Globus pallidus (tissue), 1 donor: ENCODE measurements at regions not wholly inside any gene's neighbourhood (a gene's known extent, or its start where the extent isn't known, plus 50 kb on each side); places are given as distances from the start of the nearest gene placed in this dataset.

Source experiments
- DNase-seq: peaks from one replicate; pipeline ENCODE4 v3.0.0-alpha.2; 2015; ENCODE audit warnings: low spot score

DNA sequence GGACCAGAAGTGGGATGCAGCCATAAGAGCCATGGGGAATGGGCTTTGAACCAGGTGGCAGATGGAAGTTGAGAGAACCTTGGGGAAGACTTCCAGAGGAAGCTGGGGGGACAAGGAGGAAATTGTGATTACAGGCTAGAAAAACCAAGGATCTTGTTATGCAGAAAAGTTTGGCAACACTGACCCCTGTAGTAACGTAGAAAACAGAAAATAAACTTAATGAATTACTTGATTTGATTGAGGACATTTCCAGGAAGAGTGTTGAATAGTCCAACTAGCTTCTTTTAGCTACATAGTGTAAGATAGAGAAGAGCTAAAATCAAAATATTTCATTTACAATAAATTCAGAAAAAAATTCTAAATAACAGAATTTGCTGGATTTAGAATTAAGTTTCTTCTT lies 91.9 kb upstream of the GPC1 start:
- DNase-seq = no peak

DNA sequence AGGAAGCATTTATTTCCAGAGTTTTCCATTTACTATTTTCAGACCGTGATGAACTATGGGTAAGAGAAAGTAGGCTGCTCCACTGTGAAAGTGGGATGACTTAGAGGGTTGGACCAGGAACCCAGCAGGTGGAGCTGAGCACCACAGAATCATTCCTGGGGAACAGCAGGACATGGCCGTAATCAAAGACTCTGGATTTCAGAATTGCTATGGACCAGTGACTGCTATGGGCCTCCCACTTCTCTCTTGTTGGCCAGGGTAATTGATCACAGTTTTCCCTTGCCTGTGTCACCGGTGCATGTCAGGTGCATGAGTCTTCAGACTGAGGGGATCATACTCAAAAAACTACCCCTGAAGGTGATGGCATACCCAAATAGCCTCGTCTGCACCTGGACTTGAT lies 90.6 kb upstream of the GPC1 start:
- DNase-seq = no peak

DNA sequence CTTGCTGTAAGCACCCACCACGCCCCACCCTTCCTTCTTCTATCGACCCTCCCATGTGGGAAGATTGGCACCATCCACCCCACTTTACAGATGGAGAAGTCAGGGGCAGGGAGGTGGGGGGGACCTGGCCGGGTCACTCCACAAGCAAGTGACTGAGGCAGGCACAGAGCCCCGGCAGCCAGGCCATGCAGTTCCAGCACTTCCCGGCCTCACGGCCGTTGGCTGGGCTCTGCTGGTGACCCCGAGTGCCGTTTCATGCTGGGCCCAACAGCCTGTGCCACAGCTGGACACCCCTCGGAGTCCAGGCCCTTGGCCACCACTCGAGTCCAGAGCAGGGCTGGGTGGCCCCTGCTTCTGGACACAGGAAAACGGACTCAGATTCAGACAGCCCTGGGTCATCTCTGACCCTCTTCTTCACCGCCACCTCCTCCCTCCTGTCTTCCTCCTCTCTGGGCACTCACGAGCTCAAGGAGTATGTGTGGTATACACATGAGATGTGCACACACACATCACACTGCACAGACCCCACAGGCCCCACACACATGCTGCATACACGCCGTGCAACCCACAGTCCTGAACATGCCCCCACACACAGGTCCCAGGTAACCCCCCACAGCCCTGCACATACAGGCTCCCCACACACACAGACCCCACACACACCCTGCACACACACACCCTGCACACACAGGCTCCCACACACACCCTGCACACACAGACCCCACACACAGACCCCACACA lies 89.3 kb upstream of the GPC1 start:
- DNase-seq = no peak

DNA sequence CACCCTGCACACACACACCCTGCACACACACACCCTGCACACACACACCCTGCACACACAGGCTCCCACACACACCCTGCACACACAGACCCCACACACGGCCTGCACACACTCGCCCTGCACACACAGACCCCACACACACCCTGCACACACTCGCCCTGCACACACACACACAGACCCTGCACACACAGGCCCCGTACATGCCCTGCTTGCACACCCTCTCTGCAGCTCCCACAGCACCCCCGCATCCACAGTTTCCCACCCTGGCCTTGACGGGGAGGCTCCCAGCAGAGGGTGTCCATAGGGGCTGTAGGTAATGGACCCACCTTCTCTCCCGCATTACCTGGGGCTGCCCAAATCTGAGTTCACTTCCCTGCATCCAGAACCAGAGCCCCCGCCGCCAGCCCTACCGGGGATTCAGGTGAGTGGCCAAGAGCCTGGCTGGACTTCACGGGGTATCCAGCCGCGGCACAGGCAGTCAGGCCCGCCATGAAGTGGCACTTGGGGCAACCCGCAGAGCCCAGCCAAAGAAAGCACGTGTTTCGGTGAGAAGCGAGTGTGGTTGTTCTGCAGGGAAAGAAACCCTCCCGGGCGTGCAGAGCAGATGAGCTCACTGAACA lies 88.6 kb upstream of the GPC1 start:
- DNase-seq = no peak

DNA sequence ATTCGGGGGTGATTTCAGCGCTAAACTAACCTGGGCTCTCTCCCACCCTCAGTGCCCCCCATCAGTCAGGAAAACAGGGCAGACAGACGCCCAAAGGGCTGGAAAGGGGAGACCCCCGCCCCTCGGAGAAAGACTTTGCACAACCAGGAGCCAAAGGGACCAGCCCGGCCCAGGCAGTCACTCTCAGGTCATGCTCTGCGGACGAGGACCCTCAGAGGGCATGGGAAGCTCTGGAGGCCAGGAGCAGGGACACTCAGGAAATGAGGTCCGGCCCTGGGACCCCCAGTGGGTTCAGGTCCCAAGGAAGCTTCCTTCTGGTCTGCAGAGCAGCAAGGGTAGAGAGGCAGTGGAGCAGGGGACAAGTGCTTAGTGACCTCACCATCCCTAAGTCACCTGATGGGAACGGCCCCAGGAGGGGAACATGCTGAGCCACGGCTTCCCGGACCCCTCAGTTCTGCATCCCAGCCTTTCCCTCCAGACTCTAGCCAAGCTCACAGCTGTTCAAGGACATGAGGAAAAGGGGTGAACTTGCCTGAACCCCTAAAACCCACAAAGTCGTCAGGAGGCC lies 88.0 kb upstream of the GPC1 start:
- no peak for DNase-seq

DNA sequence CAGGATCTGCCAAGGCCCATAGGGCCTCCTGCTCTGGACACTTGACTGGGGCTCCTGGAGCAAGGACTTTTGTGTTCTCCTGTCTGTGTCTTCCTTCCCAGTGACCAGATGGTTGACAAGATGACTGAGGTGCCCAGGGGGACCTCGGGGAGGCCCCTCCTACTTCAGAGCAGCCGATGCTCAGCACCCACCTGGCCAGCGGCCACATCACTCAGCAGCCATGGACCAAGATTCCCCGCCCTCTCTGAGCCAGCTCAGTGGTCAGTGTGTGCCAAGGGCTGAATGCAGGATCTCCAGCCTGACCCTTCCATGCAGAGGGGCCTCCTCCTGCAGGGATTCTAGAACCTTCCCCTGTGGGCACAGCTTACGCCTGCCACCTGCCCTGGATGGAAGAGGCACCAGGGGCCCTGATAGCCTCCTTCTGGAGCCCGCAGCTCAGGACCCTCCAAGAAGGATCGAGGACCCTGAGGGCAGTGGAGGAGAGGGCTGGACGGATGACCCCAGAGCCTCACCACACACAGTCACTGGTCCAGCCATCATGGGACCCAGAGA lies 87.4 kb upstream of the GPC1 start:
- no peak for DNase-seq

DNA sequence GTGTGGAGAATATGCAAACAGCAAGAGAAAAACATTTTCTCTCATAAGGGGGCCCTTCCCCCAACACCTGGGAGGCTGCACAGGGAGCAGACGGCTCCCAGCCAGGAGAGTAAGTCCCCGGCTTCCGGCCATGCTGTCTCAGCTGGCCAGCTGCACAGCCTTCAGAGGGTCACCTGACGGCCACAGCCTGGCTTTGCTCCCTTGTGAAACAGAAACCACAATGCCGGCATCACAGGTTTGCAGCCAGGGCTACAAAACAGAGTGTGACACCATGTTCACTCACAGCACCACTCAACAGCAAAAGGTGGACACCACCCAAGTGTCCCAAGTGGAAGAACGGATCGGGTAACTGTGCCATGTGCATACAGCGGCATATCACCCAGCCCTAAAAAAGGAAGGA lies 86.9 kb upstream of the GPC1 start:
- DNase-seq = no peak

DNA sequence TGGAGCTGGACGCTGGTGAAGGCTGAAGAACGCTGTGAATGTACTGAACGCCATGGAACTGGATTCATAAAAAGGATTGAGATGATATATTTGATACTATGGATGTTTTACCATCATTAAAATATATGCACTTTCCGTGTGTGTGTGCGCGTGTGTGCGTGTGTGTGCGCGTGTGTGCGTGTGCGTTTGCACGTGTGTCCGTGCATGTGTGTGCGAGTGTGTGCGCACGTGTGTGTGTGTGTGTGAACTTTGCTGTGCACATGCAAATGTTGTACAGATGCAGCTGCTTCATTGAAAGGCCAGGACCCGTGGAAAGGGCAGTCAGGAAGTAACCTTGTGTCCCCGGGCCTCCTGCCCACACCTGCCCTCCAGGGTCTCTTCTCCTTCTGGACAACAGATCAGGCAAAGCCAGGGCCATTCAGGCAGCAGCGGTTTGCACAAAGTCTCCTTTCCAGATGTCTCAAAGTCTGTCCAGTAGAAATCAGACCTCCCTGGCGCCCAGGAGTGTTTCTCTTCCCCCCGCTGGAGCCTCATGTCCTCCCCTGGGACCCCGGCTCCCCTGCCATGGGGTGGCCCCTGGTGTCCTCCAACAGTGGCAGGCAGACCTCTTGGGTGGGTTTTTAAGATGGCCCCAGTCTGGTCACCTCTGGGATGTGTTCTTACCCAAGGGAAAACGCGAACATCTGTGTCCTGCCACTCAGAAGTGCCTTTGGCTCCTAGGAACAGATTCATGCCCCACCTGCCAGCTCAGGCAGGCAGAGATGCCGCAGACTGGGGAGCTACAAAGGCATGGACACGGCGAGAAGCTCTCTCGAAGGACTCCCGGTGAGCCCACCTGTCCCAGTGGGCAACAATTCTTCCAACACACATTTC lies 86.1 kb upstream of the GPC1 start:
- no peak for DNase-seq

DNA sequence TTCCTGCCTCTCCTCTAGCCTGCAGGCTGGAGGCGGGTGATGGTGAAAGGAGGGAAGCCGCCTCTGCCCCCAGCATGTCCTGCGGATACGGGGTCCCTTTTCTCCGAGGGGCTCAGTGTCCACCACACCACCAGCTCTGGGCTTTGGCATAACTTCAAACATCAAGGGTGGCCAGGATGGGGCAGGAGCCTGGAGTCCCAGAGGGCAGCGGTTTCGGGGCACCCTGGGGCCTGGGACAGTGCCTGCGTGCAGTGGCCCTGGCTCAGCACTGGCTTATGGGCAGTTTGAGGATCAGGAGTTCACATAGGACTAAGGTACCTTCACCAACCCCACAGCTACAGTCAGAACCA lies 85.5 kb upstream of the GPC1 start:
- DNase-seq = no peak

DNA sequence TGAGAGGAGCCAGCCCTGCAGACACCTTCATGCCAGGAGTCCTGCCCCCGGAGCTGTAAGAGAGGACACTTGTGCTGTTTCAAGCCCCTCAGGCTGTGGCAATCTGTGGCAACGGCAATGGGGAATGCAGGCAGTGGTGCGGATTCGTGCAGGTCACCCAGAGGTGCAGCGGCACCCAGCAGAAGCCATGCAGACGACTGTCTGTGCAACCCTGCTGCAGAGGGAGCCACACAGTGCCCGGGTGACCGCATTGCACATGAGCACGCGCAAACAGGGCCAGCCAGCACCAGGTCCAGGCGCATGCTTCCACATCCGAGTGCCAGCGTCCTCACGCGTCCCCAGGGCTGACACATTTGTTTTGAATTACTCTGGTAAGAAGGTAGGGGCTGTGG lies 84.8 kb upstream of the GPC1 start:
- no peak for DNase-seq

DNA sequence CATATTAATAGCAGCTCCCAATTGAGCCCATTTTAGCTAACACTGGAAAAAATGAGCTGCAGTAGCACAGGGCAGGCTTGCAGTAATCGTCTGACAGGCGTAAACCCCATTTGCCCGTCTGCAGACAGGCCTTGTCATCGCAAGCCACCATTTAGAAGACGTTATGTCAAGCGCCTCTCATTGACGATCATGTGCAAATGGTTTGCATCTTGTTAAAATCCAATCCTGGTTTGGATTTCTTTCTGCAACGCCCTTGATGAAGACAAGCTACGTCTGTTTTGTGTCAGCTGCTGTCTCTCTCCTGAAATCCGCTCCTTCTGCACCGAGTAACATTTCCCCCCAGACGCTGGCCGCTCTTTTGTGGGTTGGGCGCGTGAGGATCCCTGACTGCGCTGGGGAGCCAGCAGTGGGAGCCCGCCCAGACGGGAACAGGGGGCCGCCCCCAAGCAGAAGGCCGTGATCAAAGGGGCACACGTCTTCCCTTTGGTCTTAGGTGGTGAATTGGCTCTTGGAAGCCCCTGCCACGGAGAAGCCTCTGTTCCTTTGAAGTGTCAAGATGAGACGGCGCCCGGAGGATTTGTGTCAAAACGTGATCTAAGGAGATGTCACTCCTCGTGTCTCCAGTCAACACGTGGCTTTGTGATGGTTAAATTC lies 84.2 kb upstream of the GPC1 start:
- DNase-seq = no peak

DNA sequence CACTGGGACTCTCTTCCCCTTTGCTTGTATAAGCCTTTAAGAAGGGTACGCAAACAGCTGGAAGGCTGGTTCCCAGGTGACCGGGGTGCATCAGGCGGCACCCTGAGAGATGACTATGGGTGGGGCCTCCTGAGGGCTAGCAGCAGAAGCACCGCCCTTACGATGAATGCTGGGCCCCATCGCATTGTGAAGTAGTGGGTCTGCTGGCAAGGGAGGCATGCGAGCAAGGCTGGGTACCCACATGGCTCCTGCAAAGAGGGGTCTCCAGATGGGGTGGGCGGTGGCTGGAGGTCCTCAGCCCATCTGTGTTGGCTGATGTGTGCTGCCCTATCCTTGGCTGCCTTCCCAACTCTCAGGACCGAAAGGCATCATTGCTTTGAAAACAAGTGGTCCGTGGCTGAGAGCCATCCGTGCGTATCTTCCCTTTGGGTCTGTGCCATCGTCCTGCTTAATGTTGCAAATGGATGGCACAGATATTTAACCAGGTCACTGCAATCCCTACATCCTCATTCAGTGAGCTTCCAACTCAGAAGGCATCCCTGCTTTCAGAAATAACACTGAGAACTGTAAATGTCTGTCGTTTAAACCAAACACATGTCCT lies 83.5 kb upstream of the GPC1 start:
- no peak for DNase-seq

DNA sequence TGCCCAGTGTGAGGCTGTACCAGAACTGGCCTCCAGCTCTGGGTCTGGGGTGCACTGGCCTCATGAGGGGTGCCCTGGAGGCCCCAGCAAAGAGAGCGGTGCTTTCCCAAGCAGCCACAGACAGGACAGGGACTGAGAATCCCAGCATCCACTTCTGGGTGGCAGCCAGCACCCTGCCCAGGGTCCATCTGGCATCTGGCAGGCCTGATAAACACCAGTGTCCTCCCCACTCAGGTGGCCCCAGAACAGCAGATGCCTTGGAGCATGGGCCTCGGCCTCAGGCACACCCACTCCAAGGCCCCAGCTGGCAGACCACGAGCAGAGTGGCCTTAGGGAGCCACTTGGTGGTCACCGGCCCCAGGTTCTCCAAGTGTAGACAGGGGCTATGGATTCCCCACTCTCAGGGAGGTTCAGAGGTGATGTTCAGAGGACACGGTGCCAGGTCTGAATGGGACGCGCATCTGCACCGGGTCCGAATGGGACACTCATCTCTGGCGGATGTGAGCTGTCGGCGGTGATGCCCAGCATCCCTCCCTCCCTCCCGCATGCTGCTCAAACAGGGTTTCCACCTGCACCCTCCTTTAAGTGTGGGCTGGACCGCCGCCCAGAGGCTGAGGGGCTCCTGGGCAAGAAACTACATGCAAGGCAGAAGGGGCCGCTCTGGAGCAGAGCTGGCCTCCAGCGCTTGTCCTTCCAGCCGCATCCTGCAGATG lies 82.2 kb upstream of the GPC1 start:
- DNase-seq = no peak

DNA sequence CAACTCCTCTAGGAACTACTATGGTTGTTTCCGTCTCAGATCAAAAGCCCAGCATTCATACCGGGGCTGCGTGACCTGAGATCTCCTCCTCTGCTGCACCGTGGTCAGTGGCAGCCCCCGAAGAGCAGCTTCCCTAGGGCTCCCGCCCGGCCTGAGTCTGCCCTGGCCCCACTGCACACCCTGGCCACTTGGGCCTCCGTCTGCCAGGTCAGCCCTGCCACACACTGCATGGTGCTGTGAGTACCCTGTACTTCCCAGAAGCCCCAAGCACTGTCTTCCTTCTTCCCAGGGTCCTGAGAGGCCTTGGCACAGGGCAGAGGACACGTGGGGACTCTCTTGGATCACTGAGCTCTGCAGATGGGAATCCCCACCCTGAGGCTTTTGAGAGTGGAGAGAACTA lies 81.5 kb upstream of the GPC1 start:
- no peak for DNase-seq

DNA sequence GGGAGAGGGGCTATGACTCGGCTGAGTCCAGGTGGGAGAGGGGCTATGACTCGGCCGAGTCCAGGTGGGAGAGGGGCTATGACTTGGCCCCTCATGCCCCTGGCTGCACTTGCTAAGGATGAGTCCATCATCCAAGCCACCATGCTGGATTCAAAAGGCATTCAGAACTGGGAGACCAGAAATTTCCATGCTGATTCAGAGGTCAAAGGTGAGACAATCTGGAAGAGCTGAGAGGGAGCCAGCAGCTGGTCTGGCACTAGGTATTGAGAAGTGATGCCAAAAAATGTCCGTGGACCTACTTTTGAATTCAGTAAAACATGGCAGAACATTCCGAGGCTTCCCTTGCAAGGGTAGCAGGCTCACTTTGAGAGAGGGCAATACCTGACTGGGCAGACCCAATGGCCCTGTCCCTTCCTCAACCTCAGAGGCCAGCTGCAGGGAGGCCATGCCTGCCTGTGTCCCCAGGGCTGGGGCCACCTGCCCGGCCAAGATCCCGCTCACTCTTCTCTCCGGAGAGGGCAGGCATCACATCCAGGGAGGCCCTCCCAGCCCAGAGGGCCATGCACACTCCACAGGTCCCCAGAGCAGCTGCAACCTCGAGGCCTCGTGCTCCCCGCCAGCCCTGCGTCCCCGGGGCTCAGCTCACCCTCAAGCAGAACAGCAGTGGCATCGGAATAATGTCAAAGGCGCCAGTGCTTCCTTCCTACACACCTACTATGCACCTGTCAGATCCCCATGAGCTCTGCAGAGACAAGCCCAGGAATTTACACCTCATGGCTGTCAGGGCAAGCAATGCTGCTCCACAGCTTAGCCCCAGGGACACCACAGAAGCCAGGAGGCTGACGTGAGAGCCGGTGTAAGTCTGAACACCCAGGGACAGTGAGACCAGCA lies 80.2 kb upstream of the GPC1 start:
- DNase-seq = no peak

DNA sequence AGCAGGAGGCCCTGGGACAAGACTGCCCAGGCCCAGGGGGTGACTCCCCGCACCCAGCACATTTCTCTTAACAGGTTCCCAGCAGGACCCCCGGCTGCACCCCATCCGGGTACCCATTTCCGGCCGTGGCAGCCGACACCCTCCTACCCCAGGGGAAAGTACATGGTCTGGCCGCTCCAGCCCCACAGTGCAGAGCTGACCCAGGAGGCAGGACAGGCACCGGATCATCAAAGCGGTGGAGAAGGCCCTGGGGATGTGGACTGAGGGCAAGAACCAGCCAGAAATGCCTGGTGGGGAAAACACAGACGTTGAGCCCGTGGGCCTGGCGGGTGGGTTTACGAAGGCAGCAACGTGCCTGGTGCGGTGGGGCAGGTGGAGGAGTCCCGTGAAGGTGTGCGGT lies 79.5 kb upstream of the GPC1 start:
- DNase-seq = no peak

DNA sequence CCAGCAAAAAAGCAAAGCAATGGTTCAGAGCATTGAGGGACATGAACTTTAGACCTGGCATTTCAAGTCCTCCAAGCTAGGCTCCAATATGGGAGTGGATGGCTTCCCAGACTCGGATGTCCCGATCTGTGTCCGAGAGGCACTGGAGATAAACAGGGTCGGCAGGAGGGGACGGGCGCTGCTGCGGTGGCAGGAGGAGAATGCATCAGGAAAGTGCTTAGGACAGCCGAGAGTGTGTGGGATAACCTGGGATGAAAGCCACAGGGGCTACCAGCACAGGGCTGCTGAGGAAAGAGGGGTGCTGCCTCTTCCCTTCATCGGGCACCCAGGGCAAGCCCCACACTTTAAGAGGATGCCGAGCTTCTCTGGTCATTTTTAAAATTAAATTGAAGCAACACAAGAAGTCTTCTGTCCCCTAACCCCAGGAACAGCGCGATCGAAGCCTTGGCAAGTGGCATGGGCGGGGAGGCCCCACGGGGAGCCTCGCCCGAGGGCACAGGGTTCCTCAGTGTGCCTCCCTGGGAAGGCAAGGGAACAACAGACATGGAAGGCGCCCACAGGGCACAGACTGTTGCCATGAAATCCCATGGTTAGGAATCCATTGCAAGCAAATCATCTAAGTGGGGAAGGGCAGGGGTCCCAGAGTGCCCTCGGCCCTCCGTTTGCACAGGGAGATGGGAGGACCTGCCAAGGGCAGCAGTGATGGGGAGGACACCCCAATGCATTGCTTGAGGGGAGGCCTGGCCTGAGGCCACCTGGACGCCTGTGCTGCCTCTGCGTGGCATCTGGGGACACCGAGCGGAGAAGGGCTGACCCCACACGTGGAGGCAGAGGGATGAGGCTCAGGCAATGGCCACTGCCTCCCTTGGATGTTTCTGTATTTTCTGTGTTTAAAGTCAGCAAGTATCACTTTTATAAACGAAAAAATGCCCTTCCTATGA lies 78.5 kb upstream of the GPC1 start:
- DNase-seq = no peak

DNA sequence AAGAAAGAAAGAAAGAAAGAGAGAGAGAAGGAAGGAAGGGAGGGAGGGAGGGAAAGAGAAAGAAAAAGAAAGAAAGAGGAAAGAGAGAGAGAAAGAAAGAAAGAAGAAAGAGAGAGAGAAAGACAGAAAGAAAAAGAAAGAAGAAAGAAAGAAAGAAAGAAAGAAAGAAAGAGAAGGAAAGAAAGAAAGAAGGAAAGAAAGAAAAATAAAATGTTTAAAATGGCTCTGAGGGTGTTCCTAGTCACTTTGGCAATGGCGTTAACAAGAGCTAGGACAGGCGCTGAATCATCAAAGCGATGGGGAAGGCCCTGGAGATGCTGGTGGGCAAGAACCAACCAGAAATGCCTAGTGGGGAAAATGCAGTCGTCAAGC lies 77.8 kb upstream of the GPC1 start:
- DNase-seq = no peak

DNA sequence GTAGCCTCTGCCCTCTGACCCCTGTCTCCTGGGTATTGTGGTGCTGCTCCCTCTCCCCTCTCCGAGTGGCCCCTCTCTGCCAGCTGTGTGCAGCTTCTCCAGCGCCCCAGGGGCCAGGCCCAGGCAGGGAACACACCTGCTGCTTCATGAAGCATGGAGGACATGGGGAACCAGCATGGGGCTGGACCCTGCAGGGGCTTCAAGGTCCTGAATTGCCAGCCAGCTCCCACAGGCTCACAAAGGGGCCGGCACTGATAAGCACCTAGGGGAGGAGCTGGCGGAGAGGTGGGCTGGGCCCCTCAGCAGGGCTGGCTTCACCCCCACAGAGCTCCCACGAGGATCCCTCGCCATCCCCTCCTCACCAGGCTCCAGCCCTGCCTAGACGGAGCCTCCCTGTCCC lies 77.4 kb upstream of the GPC1 start:
- DNase-seq = no peak
